H9 (cell line): ENCODE measurements at regions not wholly inside any gene's neighbourhood (a gene's known extent, or its start where the extent isn't known, plus 50 kb on each side); places are given as distances from the start of the nearest gene placed in this dataset.

Experiments used
- DNase-seq: peaks from one replicate; pipeline ENCODE4 v3.0.0-alpha.2; 2017
- H2AFZ ChIP-seq: one replicate; pipeline ENCODE4 v1.6.1; 2013; ENCODE audit warnings: mild to moderate bottlenecking, low read length, control low read depth, moderate library complexity
- H2AK5ac ChIP-seq: 2 replicates; pipeline ENCODE4 v1.6.1; 2013; ENCODE audit warnings: low read length, control low read depth, mixed read lengths; ENCODE audit not compliant: insufficient read length
- H2BK120ac ChIP-seq: one replicate; pipeline ENCODE4 v1.6.1; 2013; ENCODE audit warnings: low read depth, mild to moderate bottlenecking, low read length, control low read depth, inconsistent platforms; ENCODE audit not compliant: poor library complexity, severe bottlenecking
- H2BK12ac ChIP-seq: 2 replicates; pipeline ENCODE4 v1.6.1; 2013; ENCODE audit warnings: low read length, control low read depth, mixed read lengths, low read depth; ENCODE audit not compliant: insufficient read length
- H2BK15ac ChIP-seq: 2 replicates; pipeline ENCODE4 v1.6.1; 2013; ENCODE audit warnings: low read depth, low read length, control low read depth
- H2BK20ac ChIP-seq: one replicate; pipeline ENCODE4 v1.6.1; 2013; ENCODE audit warnings: low read depth, mild to moderate bottlenecking, low read length, control low read depth, inconsistent platforms; ENCODE audit not compliant: poor library complexity, severe bottlenecking
- H2BK5ac ChIP-seq: 2 replicates; pipeline ENCODE4 v1.6.1; 2013; ENCODE audit warnings: low read length, control low read depth, mixed read lengths; ENCODE audit not compliant: insufficient read length
- H3K14ac ChIP-seq: 2 replicates; pipeline ENCODE4 v1.6.1; 2013; ENCODE audit warnings: low read length, control low read depth; ENCODE audit not compliant: insufficient read depth
- H3K18ac ChIP-seq: 2 replicates; pipeline ENCODE4 v1.6.1; 2013; ENCODE audit warnings: low read depth, mild to moderate bottlenecking, mixed read lengths, low read length, control low read depth; ENCODE audit not compliant: insufficient read length
- H3K23ac ChIP-seq: 2 replicates; pipeline ENCODE4 v1.6.1; 2013; ENCODE audit warnings: low read length, control low read depth, mixed read lengths, low read depth; ENCODE audit not compliant: insufficient read length
- H3K23me2 ChIP-seq: 2 replicates; pipeline ENCODE4 v1.6.1; 2013; ENCODE audit warnings: low read depth, mild to moderate bottlenecking, mixed read lengths, low read length, control low read depth; ENCODE audit not compliant: insufficient read length, poor library complexity, severe bottlenecking
- H3K27ac ChIP-seq: 2 replicates; pipeline ENCODE4 v1.5.1; 2013; ENCODE audit warnings: low read length, control low read depth, mixed read lengths, low read depth; ENCODE audit not compliant: insufficient read length
- H3K27me3 ChIP-seq: 2 replicates; pipeline ENCODE4 v1.6.1; 2013; ENCODE audit warnings: low read length, control low read depth, inconsistent platforms; ENCODE audit not compliant: insufficient read depth
- H3K4ac ChIP-seq: 2 replicates; pipeline ENCODE4 v1.6.1; 2013; ENCODE audit warnings: low read depth, mild to moderate bottlenecking, control low read depth, inconsistent platforms, low read length, moderate library complexity
- H3K4me1 ChIP-seq: 2 replicates; pipeline ENCODE4 v1.6.1; 2013; ENCODE audit warnings: low read length, control low read depth, inconsistent platforms; ENCODE audit not compliant: insufficient read depth
- H3K4me2 ChIP-seq: 2 replicates; pipeline ENCODE4 v1.6.1; 2013; ENCODE audit warnings: low read length, control low read depth, mixed read lengths; ENCODE audit not compliant: insufficient read length, insufficient read depth
- H3K56ac ChIP-seq: 2 replicates; pipeline ENCODE4 v1.6.1; 2013; ENCODE audit warnings: low read depth, mild to moderate bottlenecking, mixed read lengths, low read length, control low read depth; ENCODE audit not compliant: insufficient read length
- H3K79me1 ChIP-seq: 2 replicates; pipeline ENCODE4 v1.6.1; 2013; ENCODE audit warnings: low read depth, mild to moderate bottlenecking, moderate library complexity, low read length, control low read depth, inconsistent platforms; ENCODE audit not compliant: insufficient read depth, poor library complexity, severe bottlenecking
- H3K79me2 ChIP-seq: 2 replicates; pipeline ENCODE4 v1.6.1; 2013; ENCODE audit warnings: low read length, control low read depth, inconsistent platforms; ENCODE audit not compliant: insufficient read depth
- H3K9ac ChIP-seq: 2 replicates; pipeline ENCODE4 v1.6.1; 2013; ENCODE audit warnings: low read length, control low read depth, mixed read lengths; ENCODE audit not compliant: insufficient read length; ENCODE audit errors: extremely low read depth
- H3K9me3 ChIP-seq: one replicate; pipeline ENCODE4 v1.6.1; 2013; ENCODE audit warnings: low read depth, low read length, inconsistent platforms; ENCODE audit not compliant: control insufficient read depth
- H3T11ph ChIP-seq: one replicate; pipeline ENCODE4 v1.6.1; 2013; ENCODE audit warnings: mild to moderate bottlenecking, low read length, control low read depth, inconsistent platforms
- H4K20me1 ChIP-seq: one replicate; pipeline ENCODE4 v1.6.1; 2013; ENCODE audit not compliant: control insufficient read depth, insufficient read length, insufficient read depth
- H4K5ac ChIP-seq: 2 replicates; pipeline ENCODE4 v1.6.1; 2013; ENCODE audit warnings: low read depth, mild to moderate bottlenecking, mixed read lengths, low read length, control low read depth; ENCODE audit not compliant: insufficient read length
- H4K8ac ChIP-seq: replicated peaks from 2 replicates; pipeline ENCODE4 v1.6.1; 2013; ENCODE audit warnings: low read length, control low read depth, mixed read lengths, low read depth; ENCODE audit not compliant: insufficient read length
- H4K91ac ChIP-seq: 2 replicates; pipeline ENCODE4 v1.6.1; 2013; ENCODE audit warnings: low read depth, mild to moderate bottlenecking, moderate library complexity, mixed read lengths, low read length, control low read depth; ENCODE audit not compliant: insufficient read length
- H3K27ac Mint-ChIP-seq, 3 experiments: 2 replicates in 2 of 3; 3 replicates in 1 of 3; pipeline ENCODE4 v1.8.0; 2020 to 2021; ENCODE audit warnings: mixed read lengths in 3 of 3, mild to moderate bottlenecking in 1 of 3, moderate library complexity in 1 of 3
- H3K27me3 Mint-ChIP-seq: 2 replicates; pipeline ENCODE4 v1.8.0; 2021; ENCODE audit warnings: low read depth, mild to moderate bottlenecking, moderate library complexity, mixed read lengths
- H3K36me3 Mint-ChIP-seq, 3 experiments: 2 replicates in 2 of 3; 3 replicates in 1 of 3; pipeline ENCODE4 v1.8.0; 2020 to 2021; ENCODE audit warnings: low read depth in 3 of 3, mixed read lengths in 3 of 3; ENCODE audit not compliant: insufficient read depth in 1 of 3
- H3K4me1 Mint-ChIP-seq, 2 experiments: 2 replicates each; pipeline ENCODE4 v1.8.0; 2020; ENCODE audit warnings: mixed read lengths in 2 of 2
- H3K4me3 Mint-ChIP-seq, 2 experiments: 2 replicates in 1 of 2; 3 replicates in 1 of 2; pipeline ENCODE4 v1.8.0; 2020 to 2021; ENCODE audit warnings: mild to moderate bottlenecking in 2 of 2, mixed read lengths in 2 of 2, moderate library complexity in 1 of 2
- H3K9me3 Mint-ChIP-seq, 2 experiments: 2 replicates in 1 of 2; 3 replicates in 1 of 2; pipeline ENCODE4 v1.8.0; 2020; ENCODE audit warnings: mild to moderate bottlenecking in 2 of 2, mixed read lengths in 2 of 2, moderate library complexity in 1 of 2
- WGBS: extraction: QIAGEN DNeasy Blood & Tissue Kit; methylation state at CpG from one replicate; pipeline ENCODE4 v1.1.7; 2013; ENCODE audit warnings: missing lambda C conversion rate, low lambda C conversion rate, mixed read lengths; ENCODE audit not compliant: insufficient read length; ENCODE audit errors: extremely low coverage; 5-methylcytosine and 5-hydroxymethylcytosine counted together
- TF ChIP-seq, protein P1 (sequence below): fragments of 200-600 bp; sonication (generic); conservative IDR thresholded peaks from 3 replicates; pipeline ENCODE4 v1.8.0; 2021; ENCODE audit warnings: antibody characterized with exemption, mild to moderate bottlenecking

DNA sequence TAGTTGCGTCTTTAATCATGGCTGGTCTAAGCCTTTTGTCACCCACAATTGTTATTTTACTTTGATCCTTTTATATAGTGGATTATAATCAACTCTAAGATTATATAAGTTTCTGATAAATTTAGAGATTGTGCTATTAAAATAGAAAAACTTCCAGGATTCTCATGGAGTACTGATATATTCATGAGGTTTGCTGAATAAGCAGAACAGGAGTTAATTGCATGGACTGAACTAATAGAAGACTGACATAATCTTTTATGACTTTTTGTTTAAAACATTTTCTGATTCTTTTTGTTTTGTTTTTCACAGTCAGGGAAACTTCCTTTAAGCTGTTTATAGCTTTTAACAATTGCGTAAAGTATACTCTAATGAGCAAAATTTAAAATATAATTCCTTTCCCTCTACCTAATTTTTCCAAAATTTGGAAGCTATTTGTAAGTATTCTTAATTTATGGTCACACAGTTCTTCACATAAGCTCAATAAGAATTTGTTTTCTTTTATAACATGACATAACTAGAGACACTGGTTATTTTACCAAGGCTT, 129.9 kb upstream of the TMEM260 start:
- H2BK12ac ChIP-seq: no peak overlapping the region
- H3K9me3 ChIP-seq: no peaks in the 10 kb centered on the region
- no peak overlapping the region for H3K18ac ChIP-seq
- no peaks in the 10 kb centered on the region for H3K79me2 ChIP-seq
- no peaks in the 10 kb centered on the region for H3K23me2 ChIP-seq
- H2BK5ac ChIP-seq: no peak overlapping the region
- H3K79me1 ChIP-seq: no peaks in the 10 kb centered on the region
- H3K14ac ChIP-seq: no peak overlapping the region
- Mint-ChIP-seq H3K36me3 (peaks cover 13 to 26% (median 17%) of the 10 kb centered on the region in 3 experiments), H3K27ac (no peak overlapping the region), H3K27me3 (0 out of 2 replicates have a peak, but pooled peaks cover 2% of the 10 kb centered on the region), H3K4me1 (no peaks in the 10 kb centered on the region), H3K9me3 (peaks cover 31 to 37% of the 10 kb centered on the region in 2 experiments), H3K4me3 (no peak overlapping the region)
- WGBS: no CpG with 5 or more reads among the region's 2 CpGs
- H2AFZ ChIP-seq: no peak overlapping the region
- H4K8ac ChIP-seq: no peak overlapping the region
- H3K27ac ChIP-seq: no peak overlapping the region
- no peak overlapping the region for H2BK20ac ChIP-seq
- no peak overlapping the region for H4K5ac ChIP-seq
- no peak overlapping the region for H3K56ac ChIP-seq
- H3K4ac ChIP-seq: no peak overlapping the region
- H4K91ac ChIP-seq: no peak overlapping the region
- H3K23ac ChIP-seq: no peak overlapping the region
- no peaks in the 10 kb centered on the region for H4K20me1 ChIP-seq
- H3K27me3 ChIP-seq: no peaks in the 10 kb centered on the region
- H3K9ac ChIP-seq: no peak overlapping the region
- TF ChIP-seq, protein P1, sequence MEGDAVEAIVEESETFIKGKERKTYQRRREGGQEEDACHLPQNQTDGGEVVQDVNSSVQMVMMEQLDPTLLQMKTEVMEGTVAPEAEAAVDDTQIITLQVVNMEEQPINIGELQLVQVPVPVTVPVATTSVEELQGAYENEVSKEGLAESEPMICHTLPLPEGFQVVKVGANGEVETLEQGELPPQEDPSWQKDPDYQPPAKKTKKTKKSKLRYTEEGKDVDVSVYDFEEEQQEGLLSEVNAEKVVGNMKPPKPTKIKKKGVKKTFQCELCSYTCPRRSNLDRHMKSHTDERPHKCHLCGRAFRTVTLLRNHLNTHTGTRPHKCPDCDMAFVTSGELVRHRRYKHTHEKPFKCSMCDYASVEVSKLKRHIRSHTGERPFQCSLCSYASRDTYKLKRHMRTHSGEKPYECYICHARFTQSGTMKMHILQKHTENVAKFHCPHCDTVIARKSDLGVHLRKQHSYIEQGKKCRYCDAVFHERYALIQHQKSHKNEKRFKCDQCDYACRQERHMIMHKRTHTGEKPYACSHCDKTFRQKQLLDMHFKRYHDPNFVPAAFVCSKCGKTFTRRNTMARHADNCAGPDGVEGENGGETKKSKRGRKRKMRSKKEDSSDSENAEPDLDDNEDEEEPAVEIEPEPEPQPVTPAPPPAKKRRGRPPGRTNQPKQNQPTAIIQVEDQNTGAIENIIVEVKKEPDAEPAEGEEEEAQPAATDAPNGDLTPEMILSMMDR: no peak
- no peak overlapping the region for H2BK15ac ChIP-seq
- H3T11ph ChIP-seq: no peak overlapping the region
- no peak overlapping the region for H2AK5ac ChIP-seq
- H2BK120ac ChIP-seq: no peak overlapping the region
- H3K4me1 ChIP-seq: no peaks in the 10 kb centered on the region
- H3K4me2 ChIP-seq: no peak overlapping the region
- no peak for DNase-seq
